Liver (tissue), 3 donors: ENCODE measurements at regions not wholly inside any gene's neighbourhood (a gene's known extent, or its start where the extent isn't known, plus 50 kb on each side); places are given as distances from the start of the nearest gene placed in this dataset.

Source experiments
- ATF3 ChIP-seq: IDR thresholded peaks from 2 replicates; pipeline ENCODE4 v1.6.1; 2016; ENCODE audit warnings: antibody characterized with exemption
- CTCF ChIP-seq: fragments of 150-350 bp; IDR thresholded peaks from 2 replicates; pipeline ENCODE4 v1.5.1; 2017; ENCODE audit warnings: improper control_type of control experiment, low read depth, low read length; ENCODE audit not compliant: missing input control
- RAD21 ChIP-seq, 2 donors: IDR thresholded peaks; 2 replicates each; pipeline ENCODE4 v1.6.1; 2016; ENCODE audit warnings: antibody characterized with exemption in 2 of 2, mild to moderate bottlenecking in 2 of 2
- YY1 ChIP-seq: IDR thresholded peaks from 2 replicates; pipeline ENCODE4 v1.6.1; 2016; ENCODE audit warnings: antibody characterized with exemption, mild to moderate bottlenecking
- donor health status: healthy.
- donor health status: healthy.

- TF ChIP-seq YY1 = no peak
- no peak for TF ChIP-seq CTCF
- no peak for TF ChIP-seq RAD21 (IDR thresholded peaks at IDR 0.05)
- TF ChIP-seq ATF3 = no peak
These were observed 456.0 kb downstream of the TUSC7 start for GRCh38 chr3:117165601-117166051.
